Islet of Langerhans (tissue), 1 donor: ENCODE measurements at regions not wholly inside any gene's neighbourhood (a gene's known extent, or its start where the extent isn't known, plus 50 kb on each side); places are given as distances from the start of the nearest gene placed in this dataset.

Experiments used
- FAIRE-seq: peaks from one replicate; lab custom pipeline; 2011; peaks lifted over from hg19 to GRCh38; lab: Jason Lieb, UNC

DNA sequence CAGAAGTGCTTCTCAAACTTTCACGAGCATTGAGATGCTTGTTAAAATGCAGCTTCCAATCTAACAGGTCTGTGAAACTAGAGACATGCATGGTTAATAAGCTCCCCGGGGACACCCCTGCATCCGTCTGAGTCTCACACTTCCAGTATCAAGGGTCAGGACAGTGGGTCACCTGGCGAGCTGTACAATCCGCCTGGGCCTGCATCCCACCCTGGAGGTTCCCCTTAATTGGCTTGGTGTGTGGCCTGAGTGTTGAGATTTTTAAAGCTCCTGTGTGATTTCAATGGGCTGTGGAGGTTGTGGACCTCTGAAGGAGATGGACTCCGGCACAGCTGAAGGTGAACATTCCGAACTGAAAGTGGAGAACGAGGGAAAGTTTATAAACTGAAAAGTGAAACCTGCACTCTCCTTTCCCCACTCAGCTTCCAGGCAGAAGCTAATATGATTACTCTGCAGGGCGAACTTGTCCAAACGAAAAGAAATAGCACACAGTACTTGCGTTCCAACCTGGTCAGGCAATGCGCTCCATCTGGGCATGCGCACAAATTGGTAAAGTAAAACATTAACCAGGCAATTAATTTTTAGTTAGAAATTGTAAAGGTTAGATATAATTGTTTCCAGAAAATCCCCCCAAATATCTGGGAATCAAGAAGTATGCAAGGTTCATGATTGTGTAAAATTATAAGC lies 191.7 kb upstream of the ALKAL2 start:
- peak; percentile 94 for FAIRE-seq

DNA sequence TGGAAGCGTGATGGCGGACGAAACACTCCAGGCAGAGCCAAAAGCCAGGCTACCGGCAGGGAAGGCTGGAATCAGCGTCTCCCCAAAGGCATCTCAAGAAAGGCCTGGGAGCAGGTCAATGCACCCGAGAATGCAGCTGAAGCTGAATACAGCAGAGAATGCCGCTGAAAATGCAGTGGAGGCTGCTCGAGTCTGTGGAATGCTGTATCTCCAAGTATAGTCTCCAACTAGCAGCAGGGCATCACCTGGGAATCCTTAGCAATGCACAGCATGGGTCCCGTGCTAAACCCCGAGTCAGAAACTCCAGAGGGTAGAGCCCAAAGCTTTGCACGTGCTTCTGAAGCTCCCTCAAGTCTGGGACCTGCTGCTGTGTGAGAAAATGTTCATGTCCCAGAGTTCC lies 191.1 kb upstream of the ALKAL2 start:
- no peak for FAIRE-seq

DNA sequence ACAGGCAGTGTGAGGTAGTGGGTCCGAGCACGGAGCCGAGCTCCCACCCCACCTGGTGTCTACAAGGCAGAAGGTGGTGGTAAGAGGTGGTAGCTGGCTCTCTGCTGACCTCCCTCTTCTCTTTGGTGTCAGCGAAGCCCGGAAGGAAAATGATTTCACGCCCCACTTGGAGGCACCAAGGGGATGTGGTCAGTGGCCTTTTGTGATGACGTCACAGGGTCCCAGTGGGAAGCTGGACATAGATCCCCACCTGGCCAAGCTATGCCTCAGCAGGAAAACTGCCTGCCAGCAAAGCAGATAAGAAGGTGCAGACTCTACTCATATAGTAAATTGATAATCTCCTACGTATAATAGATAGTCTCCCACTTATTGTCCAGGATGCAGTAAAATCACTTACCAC lies 183.7 kb upstream of the ALKAL2 start:
- no peak for FAIRE-seq

DNA sequence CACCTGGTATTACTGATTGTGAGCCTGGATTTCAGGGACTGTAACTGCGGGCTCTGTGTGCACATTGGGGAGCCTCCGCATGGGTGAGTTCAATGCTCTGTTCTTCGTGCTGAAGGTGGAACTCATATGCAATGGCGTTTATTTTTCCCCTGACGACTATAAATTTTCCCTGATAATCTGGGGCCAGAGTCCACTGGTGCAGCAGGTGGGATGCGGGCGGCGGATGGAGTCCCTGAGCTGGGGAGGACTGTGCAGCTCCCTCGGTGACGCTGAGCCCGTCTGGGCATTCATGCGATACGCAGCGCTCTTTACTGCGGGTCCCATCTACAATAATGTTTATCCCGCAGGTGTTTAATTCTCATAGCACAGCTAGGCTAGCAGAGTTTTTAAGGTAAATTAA lies 181.6 kb upstream of the ALKAL2 start:
- FAIRE-seq = no peak

DNA sequence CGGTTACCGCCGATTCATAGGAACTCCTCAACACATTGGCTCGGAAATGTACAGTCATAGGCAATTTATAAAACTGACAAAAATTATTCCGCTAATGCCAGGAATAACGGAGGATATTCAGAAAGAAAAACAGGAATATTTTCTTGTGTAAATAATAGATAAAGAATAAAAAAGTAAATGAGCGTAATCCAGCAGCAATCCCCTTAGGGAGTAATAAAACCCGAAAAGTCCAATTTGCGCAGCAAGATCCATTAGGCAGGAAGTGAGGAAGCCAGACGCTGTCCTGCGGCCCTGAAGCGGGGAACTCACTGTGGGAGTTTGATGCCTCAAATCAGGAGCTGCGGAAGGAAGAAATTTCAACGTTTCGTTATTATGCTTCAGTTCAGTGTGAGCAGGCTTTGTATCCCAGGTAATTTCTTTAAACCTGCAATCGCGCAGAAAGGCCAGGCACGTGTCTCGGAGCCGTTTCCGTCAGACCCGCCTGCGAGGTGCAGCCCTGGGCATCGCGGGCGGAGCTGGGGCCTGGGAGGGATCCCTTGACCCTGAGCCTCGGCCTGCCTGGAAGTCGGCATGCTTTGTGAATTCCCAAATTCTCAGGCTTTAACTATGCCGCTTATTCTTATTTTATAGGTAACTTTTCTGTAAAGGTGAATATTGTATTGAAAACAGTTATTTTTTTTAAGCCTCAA lies 180.9 kb upstream of the ALKAL2 start:
- no peak for FAIRE-seq

DNA sequence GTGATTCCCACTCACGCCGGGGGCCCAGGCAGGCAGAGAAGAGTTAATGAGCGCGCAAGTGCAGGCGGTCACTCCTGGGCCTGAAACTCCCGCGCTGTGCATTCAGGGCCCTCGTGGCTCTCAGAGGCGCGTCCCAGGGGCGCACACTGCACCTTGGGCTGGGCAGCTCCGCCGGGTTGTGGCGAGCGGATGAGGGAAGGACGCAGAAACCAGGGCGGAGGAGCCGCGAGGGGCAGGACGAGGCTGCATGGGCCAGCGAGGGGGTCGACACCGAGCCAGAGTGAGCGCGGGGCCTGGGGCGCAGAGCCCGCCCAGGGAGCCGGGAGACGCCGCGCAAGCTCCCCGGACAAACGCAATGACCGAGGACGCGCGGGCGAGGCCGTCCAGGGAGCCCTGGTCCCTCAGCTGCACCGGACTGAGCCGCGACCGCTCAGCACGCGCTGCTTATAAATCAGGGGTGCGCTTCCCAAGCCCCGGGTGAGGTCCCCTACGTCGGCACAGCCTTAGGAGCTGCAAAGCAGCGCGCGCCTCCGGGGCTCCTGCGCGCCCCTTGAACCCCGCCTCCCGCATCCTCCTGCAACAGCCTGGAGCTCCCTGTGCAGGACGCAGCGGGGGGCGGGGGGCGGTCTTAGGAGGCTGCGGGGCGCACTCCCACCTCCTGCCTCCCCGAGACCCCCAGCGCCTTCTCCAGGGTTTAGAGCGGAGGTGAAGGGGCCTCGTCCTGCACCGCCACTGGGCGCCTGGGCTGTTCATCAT lies 180.2 kb upstream of the ALKAL2 start:
- FAIRE-seq = no peak

DNA sequence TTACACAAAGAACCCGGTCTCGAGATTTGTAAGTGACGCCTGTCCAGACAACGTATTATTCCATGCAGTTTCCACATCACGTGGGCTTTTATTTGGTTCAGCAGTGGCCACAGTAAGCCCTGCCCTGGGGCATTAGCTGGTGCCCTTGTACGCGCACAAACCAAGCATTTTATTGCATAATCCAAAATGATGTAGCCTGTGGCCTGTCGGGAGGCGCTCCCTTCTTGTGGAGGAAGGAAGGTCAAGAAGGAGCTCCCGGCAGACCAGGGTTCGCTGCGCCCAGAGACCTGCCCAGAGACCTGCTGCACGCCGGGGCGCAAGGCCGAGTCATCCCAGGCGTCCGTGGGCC lies 179.6 kb upstream of the ALKAL2 start:
- no peak for FAIRE-seq

DNA sequence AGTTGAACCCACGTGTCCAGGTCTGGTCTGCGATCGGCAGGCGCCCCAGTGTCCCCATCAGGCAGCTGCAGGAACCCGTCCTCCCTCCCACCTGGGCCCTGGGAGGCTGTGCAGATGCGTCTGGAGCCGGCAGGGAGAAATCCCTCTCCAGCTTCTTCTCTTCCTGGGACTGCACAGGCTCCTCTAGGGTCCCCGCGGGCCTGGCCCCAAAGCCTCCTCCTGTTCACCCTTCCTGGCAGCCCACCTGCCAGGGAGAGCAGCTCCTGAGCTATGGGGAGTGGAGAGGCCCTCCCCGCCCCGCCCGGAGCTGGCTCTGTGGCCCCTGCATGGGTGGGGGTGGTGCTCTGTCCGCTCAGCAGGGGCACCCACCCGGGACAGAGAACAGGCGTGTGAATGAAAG lies 179.2 kb upstream of the ALKAL2 start:
- FAIRE-seq = no peak

DNA sequence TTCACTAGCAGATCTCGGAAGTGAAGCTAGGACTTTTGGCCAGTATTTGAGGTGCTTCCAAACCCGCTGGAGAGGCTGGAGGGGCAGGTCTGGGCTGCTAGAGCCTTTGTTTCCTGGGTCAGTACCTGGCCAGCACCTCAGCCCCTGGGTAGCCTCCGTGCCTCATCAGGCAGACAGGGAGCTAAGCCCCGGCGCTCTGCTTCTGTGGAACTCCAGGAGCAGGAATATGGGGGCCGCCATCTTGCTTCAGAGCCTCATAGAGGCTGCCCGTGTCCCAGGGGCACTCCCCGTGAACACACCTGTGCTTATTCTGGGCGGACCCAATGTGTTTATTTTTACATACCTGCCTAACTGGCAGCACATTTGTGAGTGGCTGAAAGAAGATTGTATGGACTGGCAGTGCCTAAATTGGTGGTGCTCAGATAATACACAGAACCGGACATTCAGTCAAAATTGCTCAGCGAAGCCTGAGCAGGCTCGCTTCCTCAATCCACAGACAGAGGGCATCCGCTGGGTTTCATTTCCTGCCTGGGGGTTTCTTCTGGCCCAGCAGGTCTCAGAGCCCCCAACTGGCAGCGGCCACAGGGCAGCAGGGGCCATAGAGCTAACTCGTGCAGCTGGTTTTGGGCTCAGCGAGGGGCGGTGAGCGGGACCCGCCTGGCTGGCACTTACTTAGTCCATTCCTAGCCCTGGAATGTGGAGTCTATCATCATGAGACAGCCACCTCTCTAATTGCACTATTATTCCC lies 176.8 kb upstream of the ALKAL2 start:
- no peak for FAIRE-seq

DNA sequence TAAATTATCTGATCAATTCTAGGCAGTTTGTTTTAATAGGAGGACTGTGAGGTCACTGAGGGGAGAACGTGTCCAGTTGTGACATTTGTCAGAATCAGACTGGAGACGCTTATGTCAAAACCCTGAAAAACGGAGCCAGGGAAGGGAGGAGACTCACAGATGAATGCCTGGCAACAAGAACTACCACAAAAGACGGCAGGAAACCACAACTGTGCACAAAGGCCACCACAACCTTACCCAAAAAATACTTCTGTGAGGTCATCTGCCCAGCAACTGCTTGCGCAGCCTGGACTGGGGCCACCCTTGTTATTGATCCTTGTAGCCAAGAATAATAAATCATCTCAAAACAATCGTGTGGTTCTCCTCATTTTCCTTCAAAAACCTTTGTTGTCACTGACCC lies 173.0 kb upstream of the ALKAL2 start:
- no peak for FAIRE-seq

DNA sequence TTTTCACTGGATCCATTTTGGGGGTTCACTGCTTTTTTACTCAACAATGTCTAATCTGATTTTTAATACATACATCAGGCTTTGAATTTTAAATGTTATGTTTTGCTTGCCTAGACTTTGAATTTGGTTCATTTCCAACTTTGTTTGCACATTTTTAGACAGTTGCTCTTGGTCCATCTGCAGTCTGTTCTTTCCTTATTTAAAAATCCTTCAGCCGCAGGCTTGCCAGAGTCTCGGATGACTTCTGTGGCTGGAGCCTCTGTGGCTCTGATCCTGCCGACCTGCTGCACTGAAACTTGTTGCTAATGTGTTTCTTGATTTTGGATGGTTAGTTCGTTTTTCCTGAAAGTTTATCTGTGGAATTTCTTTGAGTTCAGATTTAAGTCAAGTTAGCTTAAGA lies 172.0 kb upstream of the ALKAL2 start:
- FAIRE-seq = no peak

DNA sequence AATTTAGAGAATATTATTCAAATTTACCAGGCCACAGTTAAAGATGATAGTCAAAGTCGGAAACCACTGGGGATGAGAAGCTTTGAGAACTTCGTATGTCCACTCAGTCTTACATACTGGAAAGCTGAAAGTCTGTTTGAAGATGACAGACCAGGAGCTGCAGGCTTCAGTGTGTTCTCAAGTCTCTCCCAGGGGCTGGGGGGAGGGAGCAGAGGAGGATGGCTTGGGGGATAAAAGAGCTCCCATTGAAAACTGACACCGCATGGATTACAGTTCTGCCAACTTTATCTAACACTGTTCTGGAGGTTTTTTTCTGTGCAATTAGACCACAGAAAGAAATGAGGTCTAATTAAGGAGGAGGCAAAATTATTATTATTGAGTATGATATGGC lies 170.5 kb upstream of the ALKAL2 start:
- no peak for FAIRE-seq

DNA sequence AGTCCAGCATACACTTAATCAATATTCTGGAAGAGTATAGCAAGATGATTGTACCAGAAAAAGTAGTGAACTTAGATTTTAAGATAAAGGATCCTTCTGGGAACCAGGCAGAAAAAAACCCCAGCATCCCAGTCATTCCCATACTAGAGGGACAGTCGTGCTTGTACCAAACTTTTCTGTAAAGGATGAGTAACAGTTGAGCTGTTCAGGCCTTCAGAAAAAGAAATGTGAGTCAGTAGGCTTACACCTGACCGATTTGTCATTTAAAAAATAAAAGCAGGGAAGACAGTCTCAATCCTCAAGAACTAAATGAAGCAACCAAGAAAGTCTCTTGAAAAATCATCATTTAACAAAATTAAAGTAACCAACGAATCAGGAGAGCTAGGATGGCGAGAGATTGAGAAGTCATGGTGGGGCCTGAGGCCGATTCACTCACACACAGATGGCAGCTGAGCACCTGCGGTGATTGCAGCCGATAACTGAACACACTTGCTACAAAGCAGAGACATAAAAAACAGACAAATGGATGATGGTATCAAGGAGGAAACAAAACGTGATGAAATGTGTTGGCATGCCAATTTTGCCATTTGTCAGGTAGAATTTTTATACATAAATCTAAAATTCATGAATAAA lies 170.0 kb upstream of the ALKAL2 start:
- no peak for FAIRE-seq

DNA sequence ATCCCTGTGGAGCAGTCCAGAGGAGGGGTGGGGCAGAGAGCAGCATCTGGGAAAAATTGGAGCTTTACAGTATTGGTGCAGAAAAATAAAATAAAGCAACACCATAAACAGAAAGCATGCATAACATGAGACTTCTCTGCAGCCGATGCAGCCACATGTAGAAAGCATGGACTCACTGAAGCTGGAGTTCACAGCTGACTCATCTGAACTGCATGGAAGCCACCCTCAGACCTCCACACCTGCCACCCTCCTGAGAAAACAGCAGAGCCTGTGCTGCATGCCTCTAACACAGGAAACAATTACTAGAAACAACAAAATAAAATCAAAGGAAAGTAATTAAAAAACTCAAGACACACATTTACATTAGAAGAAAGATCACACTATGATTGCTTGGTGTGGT lies 169.4 kb upstream of the ALKAL2 start:
- FAIRE-seq = no peak

DNA sequence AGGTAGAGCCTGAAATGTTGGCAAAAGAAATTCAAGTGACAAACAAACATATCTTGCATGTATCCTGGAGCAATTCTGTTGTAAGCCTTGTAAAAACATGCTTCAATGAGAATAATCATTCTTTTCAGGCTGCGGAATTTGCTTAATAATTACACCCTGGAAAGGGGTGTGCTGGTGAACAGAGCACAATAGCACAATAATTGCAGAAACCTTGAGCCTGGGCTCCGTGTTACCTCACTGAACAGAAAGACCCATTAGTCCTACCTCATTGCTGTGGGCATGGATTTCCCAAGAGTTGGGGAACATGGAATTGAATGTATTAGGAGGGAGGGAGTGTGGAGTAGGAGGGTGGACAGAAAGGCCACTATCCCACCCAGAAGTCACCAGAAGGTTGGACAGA lies 168.0 kb upstream of the ALKAL2 start:
- FAIRE-seq = no peak

DNA sequence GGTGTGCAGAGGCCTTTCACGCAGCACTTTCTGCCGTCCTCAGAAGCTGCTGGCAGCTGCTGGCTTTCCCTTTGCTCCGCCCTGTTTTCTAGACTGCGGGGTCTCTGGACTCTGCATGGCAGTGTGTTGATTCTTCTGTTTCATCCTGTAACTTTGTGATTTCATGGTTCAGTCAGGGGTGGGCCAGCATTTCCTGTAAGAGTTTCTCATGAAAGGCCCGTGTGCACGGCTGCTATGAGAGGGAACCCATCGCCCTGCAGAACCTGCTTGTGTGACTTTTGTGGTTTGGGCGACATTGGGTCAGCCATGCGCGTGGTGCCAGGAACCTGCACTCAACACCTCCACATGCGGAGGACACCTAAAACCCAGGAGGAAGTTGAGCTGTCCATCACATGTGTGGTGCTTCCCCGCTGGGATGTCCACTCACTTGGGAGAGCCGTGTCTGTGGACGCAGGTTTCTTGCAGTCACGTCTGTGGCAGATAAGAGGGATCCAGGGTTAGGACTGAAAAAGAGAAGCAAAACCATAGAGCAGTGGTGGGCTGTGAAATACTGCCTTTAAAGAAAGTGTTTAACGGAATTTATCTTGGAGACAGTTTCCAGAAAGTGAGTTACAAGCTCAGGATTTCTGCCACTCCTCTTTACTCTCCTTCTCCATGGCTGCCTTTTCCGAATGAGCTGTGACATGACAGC lies 167.3 kb upstream of the ALKAL2 start:
- no peak for FAIRE-seq

DNA sequence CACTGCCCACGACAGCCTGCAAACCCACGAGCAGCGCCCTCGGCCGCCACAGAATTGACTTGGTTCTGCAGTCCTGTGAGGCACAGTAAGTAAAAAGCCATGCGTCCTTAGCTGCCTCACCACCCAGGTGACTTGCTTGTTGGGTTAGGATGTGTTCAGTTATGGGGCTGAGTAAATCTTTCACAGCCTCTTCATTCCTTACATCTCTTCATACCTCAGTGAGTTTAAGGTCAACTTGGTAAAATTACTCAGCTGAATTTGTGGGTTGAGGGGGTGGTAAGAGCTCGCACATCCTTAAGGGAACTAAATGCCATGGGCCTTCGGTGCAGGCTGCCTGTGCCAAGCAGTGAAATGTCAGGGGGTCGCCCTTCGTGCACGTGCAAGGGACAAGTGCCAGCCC lies 165.2 kb upstream of the ALKAL2 start:
- FAIRE-seq = no peak

DNA sequence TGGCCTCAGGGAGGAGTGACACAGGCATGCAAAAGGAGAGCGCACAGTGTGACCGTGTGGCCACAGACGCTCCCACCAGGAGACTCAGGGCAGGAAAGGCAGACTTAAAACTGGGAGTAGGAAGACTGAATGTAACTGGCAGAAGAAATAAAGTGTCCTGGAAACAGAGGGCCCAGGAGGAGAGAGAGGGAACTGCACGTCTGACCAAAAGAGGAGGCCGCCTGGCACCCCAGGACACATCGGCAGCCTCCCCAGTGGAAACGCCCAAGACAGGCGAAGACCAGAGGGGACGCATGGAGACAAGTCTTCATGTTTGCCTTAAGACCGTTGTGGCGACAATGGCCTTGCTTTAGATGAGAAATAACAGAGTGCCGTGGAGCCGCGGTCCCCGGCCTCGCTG lies 163.6 kb upstream of the ALKAL2 start:
- FAIRE-seq = no peak

DNA sequence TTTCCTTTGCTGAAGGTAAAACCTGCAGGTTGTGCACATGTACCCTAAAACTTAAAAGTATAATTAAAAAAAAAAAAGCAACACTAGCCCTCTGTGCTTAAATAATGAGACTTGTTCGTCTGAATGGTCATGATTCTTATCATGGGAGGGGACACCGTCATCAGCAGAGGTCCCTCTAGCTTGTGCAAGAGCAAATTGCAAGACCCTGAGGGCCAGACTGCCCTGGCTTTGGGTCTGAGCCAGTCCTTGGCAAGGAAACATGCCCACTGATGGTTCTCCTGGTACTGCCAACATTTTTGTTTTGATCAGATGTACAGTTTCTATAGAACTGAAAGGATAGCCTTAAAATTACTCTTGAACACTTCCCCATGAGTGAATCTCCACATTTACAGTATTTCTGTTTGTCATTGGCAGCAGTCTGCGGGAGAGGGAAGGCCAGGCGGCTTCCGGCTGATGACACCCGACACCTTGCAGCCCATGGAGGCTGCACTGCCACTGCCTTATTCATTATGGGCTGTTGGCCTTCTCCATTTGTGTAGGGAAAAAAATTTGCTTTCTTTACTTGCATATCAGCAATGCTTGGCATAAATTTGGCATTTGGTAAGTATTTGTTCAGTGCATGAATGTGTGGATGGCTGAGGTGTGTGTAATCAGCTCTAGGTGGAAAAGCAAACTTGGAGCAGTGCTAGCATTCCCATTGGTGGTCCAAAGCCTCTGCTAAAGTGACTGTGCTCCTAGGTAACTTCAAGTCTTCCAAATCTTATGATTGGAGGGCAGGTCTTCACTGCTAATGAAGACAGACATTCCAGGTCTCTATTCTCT lies 161.6 kb upstream of the ALKAL2 start:
- FAIRE-seq = no peak

DNA sequence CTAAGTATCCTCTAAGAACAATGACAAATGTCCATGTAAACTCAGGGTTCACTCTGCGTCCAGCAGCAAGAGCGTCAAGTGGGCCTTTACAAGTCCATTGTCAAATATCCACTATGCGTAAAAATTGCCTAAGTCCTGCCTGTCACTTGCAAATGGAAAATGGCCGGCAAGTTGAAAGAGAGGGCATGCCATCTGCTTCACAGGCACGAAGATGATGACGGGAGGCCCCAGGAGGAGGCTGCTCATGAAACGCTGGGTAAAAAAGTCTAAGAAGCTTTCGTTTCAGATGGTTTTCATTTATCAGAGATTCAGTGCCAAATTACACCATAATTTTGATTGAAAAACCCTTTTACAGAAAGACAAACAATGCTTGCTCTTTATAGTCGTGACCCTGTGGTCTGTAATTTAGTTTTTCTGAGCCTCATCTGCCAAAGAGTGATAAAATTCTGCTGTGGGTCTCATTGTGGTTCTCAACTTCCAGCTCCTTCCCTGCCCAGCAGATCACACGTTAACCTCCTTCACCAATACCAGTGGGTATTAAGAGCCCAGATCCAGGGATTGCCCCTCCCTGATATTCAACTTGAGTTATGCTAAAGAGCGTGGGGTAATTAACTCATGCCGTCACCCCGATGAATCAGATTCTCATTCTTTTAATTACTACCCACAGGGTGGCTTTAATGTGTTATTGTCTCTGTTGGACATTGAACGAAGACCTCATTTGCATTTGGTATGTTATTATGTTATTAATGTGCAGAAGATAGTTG lies 160.2 kb upstream of the ALKAL2 start:
- FAIRE-seq = no peak
